Naive B cell (primary cell): ENCODE measurements at regions not wholly inside any gene's neighbourhood (a gene's known extent, or its start where the extent isn't known, plus 50 kb on each side); places are given as distances from the start of the nearest gene placed in this dataset.

Experiments used
- ATAC-seq, 2 donors: fragments of 150-1000 bp; cut with Tn5 transposase; 2 replicates each; pipeline ENCODE4 v1.10.0; 2021; ENCODE audit warnings: low read depth in 2 of 2, mild to moderate bottlenecking in 2 of 2, moderate library complexity in 2 of 2
- DNase-seq: peaks from one replicate; pipeline ENCODE4 v3.0.0; 2022
- H3K27ac Mint-ChIP-seq, 6 donors: one replicate each; pipeline ENCODE4 v1.8.0; 2020 to 2022; ENCODE audit warnings: mild to moderate bottlenecking in 6 of 6, mixed read lengths in 6 of 6, moderate library complexity in 5 of 6, inconsistent platforms in 2 of 6
- H3K27me3 Mint-ChIP-seq, 3 donors: one replicate each; pipeline ENCODE4 v1.8.0; 2021 to 2022; ENCODE audit warnings: mixed read lengths in 3 of 3, mild to moderate bottlenecking in 1 of 3
- H3K36me3 Mint-ChIP-seq, 2 donors: one replicate each; pipeline ENCODE4 v1.8.0; 2020 to 2022; ENCODE audit warnings: mixed read lengths in 2 of 2, inconsistent platforms in 1 of 2, mild to moderate bottlenecking in 1 of 2
- H3K4me1 Mint-ChIP-seq, 3 donors: one replicate each; pipeline ENCODE4 v1.8.0; 2020 to 2022; ENCODE audit warnings: mixed read lengths in 3 of 3, inconsistent platforms in 1 of 3, mild to moderate bottlenecking in 1 of 3, moderate library complexity in 1 of 3
- H3K4me3 Mint-ChIP-seq, 8 donors: one replicate each; pipeline ENCODE4 v1.8.0; 2020 to 2022; ENCODE audit warnings: mild to moderate bottlenecking in 8 of 8, mixed read lengths in 8 of 8, moderate library complexity in 8 of 8, inconsistent platforms in 2 of 8
- H3K9me3 Mint-ChIP-seq, 7 donors: one replicate each; pipeline ENCODE4 v1.8.0; 2020 to 2022; ENCODE audit warnings: mixed read lengths in 7 of 7, mild to moderate bottlenecking in 5 of 7, inconsistent platforms in 2 of 7, moderate library complexity in 1 of 7

- Mint-ChIP-seq H3K27me3 (peaks cover 5 to 26% (median 16%) of the 10 kb centered on the region in 3 donors), H3K27ac (no peak overlapping the region), H3K4me3 (no peak overlapping the region), H3K9me3 (no peaks in the 10 kb centered on the region), H3K4me1 (peaks cover 9 to 27% (median 10%) of the 10 kb centered on the region in 3 donors), H3K36me3 (no peaks in the 10 kb centered on the region)
- ATAC-seq (no peak), DNase-seq (no peak)
These were observed 58.0 kb upstream of the CCSER1 start for GRCh38 chr4:90069151-90069550.

- Mint-ChIP-seq H3K27ac (peak overlapping the region in 4 of 6 donors; percentile 54 to 76 (median 65)), H3K9me3 (no peaks in the 10 kb centered on the region), H3K4me1 (peaks cover 19 to 39% (median 21%) of the 10 kb centered on the region in 3 donors), H3K36me3 (no peaks in the 10 kb centered on the region), H3K27me3 (peaks cover 0 to 23% (median 17%) of the 10 kb centered on the region in 3 donors), H3K4me3 (peak overlapping the region; percentile 24 to 77 (median 56))
- peak; percentile 97 for ATAC-seq
- peak; percentile 69 for DNase-seq
These were observed 55.6 kb upstream of the CCSER1 start for GRCh38 chr4:90071289-90072235.

GRCh38 chr4:90074322-90074886 lies 52.8 kb upstream of the CCSER1 start:
- no peak overlapping the region for H3K4me3 Mint-ChIP-seq
- peak overlapping the region in 1 of 6 donors; percentile 39 for H3K27ac Mint-ChIP-seq

More at GRCh38 chr4:90074322-90074886, 52.8 kb upstream of the CCSER1 start:
- no peak for DNase-seq
- peaks cover 19 to 33% (median 21%) of the 10 kb centered on the region in 3 donors for H3K4me1 Mint-ChIP-seq
- peaks cover 0 to 11% (median 0%) of the 10 kb centered on the region in 3 donors for H3K27me3 Mint-ChIP-seq
- H3K36me3 Mint-ChIP-seq: no peaks in the 10 kb centered on the region
- no peaks in the 10 kb centered on the region for H3K9me3 Mint-ChIP-seq
- ATAC-seq: no peak
